ENCODE measurements at regions not wholly inside any gene's neighbourhood (a gene's known extent, or its start where the extent isn't known, plus 50 kb on each side); places are given as distances from the start of the nearest gene placed in this dataset.
A peak's percentile ranks its signal among the peaks of the same experiment; 100 is the strongest.

DNA sequence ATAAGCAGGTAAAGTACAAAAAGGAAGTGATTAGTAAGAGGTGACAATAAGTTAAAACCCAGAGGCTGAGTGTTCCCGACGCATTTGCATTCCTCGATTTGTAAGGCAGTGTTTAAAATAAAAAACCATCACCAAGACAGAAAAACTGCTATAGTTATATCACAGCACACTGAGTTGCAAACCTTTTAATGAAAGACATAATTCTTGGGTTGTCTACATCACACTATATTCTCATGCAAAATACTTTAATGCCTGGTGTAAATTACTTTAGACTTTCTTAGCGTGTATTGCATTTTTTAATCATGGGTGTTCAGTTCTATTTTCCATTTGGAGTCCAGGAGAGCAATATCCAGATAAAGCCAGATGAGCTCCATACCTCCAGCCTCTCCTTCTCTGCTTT, 458.5 kb downstream of the MTX2 start:
- 92% methylated on average over 4 of the region's 4 CpGs for WGBS, 2 donors

DNA sequence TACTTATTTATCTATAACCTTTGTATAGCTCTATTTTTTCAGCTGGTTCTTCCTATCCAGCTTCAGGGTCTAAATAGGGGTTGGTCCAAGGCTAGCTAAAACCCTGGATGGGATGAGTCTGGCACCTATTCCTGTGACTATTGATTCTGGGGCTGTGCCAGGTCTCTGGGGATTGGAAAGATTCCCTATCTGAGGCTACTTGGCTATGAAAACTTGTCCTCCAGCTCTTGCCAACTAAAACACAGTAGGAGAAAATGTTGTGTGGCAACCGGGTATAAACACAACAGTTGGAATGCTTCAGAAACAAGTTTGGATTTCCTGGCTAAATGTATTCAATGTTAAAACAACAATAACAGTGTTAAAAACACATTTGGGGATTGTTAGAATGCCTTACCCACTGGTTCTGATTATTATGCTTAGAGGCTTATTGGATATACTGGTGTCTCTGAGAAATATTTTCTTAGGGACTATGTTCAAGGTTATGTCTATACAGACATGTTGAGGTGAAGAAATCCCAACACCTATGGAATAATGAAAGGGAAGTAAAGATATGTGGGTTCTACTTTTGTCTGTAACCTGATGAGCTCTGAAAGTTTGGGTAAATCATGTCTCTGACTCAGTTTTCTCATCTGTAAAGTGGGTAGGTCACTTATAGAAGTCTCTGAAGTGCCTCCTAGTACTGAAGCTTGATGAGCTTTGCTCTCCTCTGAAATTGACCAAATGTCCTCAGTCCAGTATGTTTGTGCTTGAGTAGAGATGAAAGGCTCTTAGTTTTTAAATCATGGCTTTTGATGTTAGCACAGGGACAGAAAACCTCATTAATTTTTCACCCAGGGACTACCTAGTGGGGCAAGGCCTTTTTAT, 460.7 kb downstream of the MTX2 start:
- Histone ChIP-seq H3K36me3 (ENCODE audit: low read depth, missing control alignments) (no peaks in the 10 kb centered on the region), H3K27me3 (no peaks in the 10 kb centered on the region), H3K4me1 (no peaks in the 10 kb centered on the region), H3K27ac (no peak overlapping the region), H3K4me3 (no peak overlapping the region), H3K9me3 (no peaks in the 10 kb centered on the region)
- 45 to 53% methylated on average over 1 of the region's 1 CpG for WGBS, 2 donors
- no peak for TF ChIP-seq POLR2A (IDR thresholded peaks at IDR 0.05)
- TF ChIP-seq, protein P1, sequence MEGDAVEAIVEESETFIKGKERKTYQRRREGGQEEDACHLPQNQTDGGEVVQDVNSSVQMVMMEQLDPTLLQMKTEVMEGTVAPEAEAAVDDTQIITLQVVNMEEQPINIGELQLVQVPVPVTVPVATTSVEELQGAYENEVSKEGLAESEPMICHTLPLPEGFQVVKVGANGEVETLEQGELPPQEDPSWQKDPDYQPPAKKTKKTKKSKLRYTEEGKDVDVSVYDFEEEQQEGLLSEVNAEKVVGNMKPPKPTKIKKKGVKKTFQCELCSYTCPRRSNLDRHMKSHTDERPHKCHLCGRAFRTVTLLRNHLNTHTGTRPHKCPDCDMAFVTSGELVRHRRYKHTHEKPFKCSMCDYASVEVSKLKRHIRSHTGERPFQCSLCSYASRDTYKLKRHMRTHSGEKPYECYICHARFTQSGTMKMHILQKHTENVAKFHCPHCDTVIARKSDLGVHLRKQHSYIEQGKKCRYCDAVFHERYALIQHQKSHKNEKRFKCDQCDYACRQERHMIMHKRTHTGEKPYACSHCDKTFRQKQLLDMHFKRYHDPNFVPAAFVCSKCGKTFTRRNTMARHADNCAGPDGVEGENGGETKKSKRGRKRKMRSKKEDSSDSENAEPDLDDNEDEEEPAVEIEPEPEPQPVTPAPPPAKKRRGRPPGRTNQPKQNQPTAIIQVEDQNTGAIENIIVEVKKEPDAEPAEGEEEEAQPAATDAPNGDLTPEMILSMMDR (IDR thresholded peaks at IDR 0.05), result no peak
- DNase-seq, result peak; percentile 16
- intact Hi-C loops (cut with DNase I; ENCODE audit: low total_unique reads), result no loop called here

More for the DNA sequence above, 458.5 kb downstream of the MTX2 start:
- no peak overlapping the region for H3K27ac ChIP-seq
- intact Hi-C loops (cut with DNase I; ENCODE audit: low total_unique reads), result no loop called here
- no peaks in the 10 kb centered on the region for H3K4me1 ChIP-seq
- TF ChIP-seq, protein P1 (IDR thresholded peaks at IDR 0.05), result no peak
- TF ChIP-seq POLR2A (IDR thresholded peaks at IDR 0.05), result no peak
- no peak for DNase-seq
- H3K27me3 ChIP-seq, result no peaks in the 10 kb centered on the region
- H3K36me3 ChIP-seq (ENCODE audit: low read depth, missing control alignments), result no peaks in the 10 kb centered on the region
- no peaks in the 10 kb centered on the region for H3K9me3 ChIP-seq
- no peak overlapping the region for H3K4me3 ChIP-seq

DNA sequence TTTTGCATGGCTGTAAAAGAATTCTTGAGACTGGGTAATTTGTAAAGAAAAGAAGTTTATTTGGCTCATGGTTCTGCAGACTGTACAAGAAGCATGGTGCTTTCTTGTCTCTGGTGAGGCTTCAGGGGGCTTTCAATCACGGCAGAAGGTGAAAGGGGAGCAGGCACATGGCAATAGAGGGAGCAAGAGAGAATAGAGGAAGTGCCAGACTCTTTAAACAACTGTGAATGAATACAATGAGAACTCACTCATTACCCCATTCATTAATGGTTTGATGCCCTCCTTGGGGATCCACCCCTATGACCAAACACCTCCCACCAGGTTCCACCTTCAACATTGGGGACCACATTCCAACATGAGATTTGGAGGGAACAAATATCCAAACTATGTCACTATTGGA, 463.5 kb downstream of the MTX2 start:
- Histone ChIP-seq H3K27me3 (no peaks in the 10 kb centered on the region), H3K36me3 (ENCODE audit: low read depth, missing control alignments) (no peaks in the 10 kb centered on the region), H3K4me1 (no peaks in the 10 kb centered on the region), H3K27ac (no peak overlapping the region), H3K4me3 (no peak overlapping the region), H3K9me3 (no peaks in the 10 kb centered on the region)
- no peak for DNase-seq
- TF ChIP-seq POLR2A (IDR thresholded peaks at IDR 0.05), result no peak
- TF ChIP-seq, protein P1 (IDR thresholded peaks at IDR 0.05), result no peak
- intact Hi-C loops (cut with DNase I; ENCODE audit: low total_unique reads), result no loop called here
- WGBS, 2 donors, result 78 to 90% methylated on average over 1 of the region's 1 CpG

DNA sequence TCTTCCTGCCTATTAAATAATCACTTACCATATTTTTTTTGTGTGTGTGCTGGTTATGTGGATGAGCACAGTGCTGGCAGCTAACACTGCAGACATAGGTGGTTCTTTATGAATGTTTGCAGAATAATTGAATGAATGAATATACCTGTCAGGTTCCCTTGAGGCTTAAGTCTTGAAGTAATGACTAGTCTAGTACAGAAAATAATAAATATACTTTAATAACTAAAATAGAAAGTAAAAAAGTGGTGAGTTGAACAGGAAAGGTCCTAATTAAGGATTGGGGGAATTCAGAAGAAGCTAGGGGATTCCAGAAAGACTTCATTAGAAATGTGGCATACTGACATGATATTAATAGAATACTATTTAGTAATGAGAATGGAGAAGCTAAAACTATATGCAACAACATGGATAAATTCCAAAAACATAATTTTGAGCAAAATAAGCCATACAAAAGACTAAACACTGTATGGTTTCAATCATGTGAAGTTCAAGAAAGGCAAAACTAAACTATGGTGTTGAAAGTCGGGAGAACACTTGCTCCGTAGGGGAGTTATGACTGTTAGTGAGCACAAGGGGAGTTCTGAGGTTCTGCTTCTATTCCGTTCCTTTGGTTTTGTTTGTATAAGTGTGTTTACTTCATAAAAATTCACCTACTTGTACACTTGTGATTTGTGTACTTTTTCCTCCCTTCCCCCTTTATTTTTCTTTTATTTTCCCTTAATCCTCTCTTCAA, 464.6 kb downstream of the MTX2 start:
- no peak overlapping the region for H3K27ac ChIP-seq
- TF ChIP-seq, protein P1 (IDR thresholded peaks at IDR 0.05), result no peak
- no peak for TF ChIP-seq POLR2A (IDR thresholded peaks at IDR 0.05)
- H3K4me3 ChIP-seq, result no peak overlapping the region
- WGBS, 2 donors, result 94 to 99% methylated on average over 3 of the region's 3 CpGs
- H3K36me3 ChIP-seq (ENCODE audit: low read depth, missing control alignments), result no peaks in the 10 kb centered on the region
- DNase-seq, result no peak
- no peaks in the 10 kb centered on the region for H3K27me3 ChIP-seq
- no peaks in the 10 kb centered on the region for H3K4me1 ChIP-seq
- no peaks in the 10 kb centered on the region for H3K9me3 ChIP-seq
- intact Hi-C loops (cut with DNase I; ENCODE audit: low total_unique reads), result no loop called here
